Osteoblast (primary cell): ENCODE measurements at regions not wholly inside any gene's neighbourhood (a gene's known extent, or its start where the extent isn't known, plus 50 kb on each side); places are given as distances from the start of the nearest gene placed in this dataset.

Source experiments
- DNase-seq: peaks from one replicate; pipeline ENCODE4 v3.0.0; 2011; ENCODE audit warnings: low spot score, mixed read lengths; ENCODE audit not compliant: insufficient read length; ENCODE audit errors: missing footprints
- H2AFZ ChIP-seq: 2 replicates; pipeline ENCODE4 v1.6.0; 2011; ENCODE audit warnings: mild to moderate bottlenecking, low read length
- H3K27ac ChIP-seq: 2 replicates; pipeline ENCODE4 v1.5.1; 2011; ENCODE audit warnings: mild to moderate bottlenecking, low read depth, low read length, moderate library complexity
- H3K27me3 ChIP-seq: 2 replicates; pipeline ENCODE4 v1.6.0; 2012; ENCODE audit warnings: mild to moderate bottlenecking, control low read depth, inconsistent platforms, low read length, moderate library complexity; ENCODE audit not compliant: insufficient read depth
- H3K36me3 ChIP-seq: 2 replicates; pipeline ENCODE4 v1.5.1; 2011; ENCODE audit warnings: mild to moderate bottlenecking, low read length, control low read depth, moderate library complexity; ENCODE audit not compliant: insufficient read depth
- H3K4me1 ChIP-seq: 2 replicates; pipeline ENCODE4 v1.5.1; 2011; ENCODE audit warnings: mild to moderate bottlenecking, low read length, control low read depth, moderate library complexity; ENCODE audit not compliant: insufficient read depth
- H3K4me2 ChIP-seq: 2 replicates; pipeline ENCODE4 v1.6.0; 2011; ENCODE audit warnings: mild to moderate bottlenecking, low read length; ENCODE audit not compliant: insufficient read depth
- H3K4me3 ChIP-seq: fragments of 200-600 bp; sonication (generic); 3 replicates; pipeline ENCODE4 v1.5.1; 2012; ENCODE audit warnings: mild to moderate bottlenecking, low read length, inconsistent platforms; ENCODE audit not compliant: insufficient read depth
- H3K79me2 ChIP-seq: 2 replicates; pipeline ENCODE4 v1.6.0; 2012; ENCODE audit warnings: mild to moderate bottlenecking, low read length, control low read depth, inconsistent platforms; ENCODE audit not compliant: insufficient read depth
- H3K9me3 ChIP-seq: 2 replicates; pipeline ENCODE4 v1.5.1; 2011; ENCODE audit warnings: low read depth, low read length, control low read depth
- H4K20me1 ChIP-seq: 2 replicates; pipeline ENCODE4 v1.6.0; 2012; ENCODE audit warnings: mild to moderate bottlenecking, low read length, control low read depth; ENCODE audit not compliant: insufficient read depth
- CTCF ChIP-seq: IDR thresholded peaks from 2 replicates; pipeline ENCODE4 v1.5.1; 2011; ENCODE audit warnings: mild to moderate bottlenecking, low read depth, low read length, moderate library complexity; ENCODE audit errors: extremely low read depth

GRCh38 chr7:70886547-70886946, 245.4 kb upstream of the GALNT17 start:
- H2AFZ ChIP-seq: no peak overlapping the region
- no peak overlapping the region for H3K27ac ChIP-seq
- H3K4me2 ChIP-seq: no peak overlapping the region
- H3K27me3 ChIP-seq: no peaks in the 10 kb centered on the region
- H3K79me2 ChIP-seq: no peaks in the 10 kb centered on the region
- H3K4me1 ChIP-seq: no peaks in the 10 kb centered on the region
- no peaks in the 10 kb centered on the region for H3K36me3 ChIP-seq
- H4K20me1 ChIP-seq: no peaks in the 10 kb centered on the region
- no peak overlapping the region for H3K4me3 ChIP-seq
- H3K9me3 ChIP-seq: no peaks in the 10 kb centered on the region
- no peak for DNase-seq
- no peak for TF ChIP-seq CTCF

GRCh38 chr7:70887186-70887585, 244.8 kb upstream of the GALNT17 start:
- no peak overlapping the region for H3K4me2 ChIP-seq
- H3K4me3 ChIP-seq: no peak overlapping the region

GRCh38 chr7:70890147-70890969, 241.6 kb upstream of the GALNT17 start:
- H3K9me3 ChIP-seq: no peaks in the 10 kb centered on the region
- H3K27me3 ChIP-seq: no peaks in the 10 kb centered on the region
- H2AFZ ChIP-seq: no peak overlapping the region
- no peaks in the 10 kb centered on the region for H3K79me2 ChIP-seq
- DNase-seq: no peak
- no peaks in the 10 kb centered on the region for H3K4me1 ChIP-seq
- no peaks in the 10 kb centered on the region for H4K20me1 ChIP-seq
- H3K4me3 ChIP-seq: no peak overlapping the region
- no peak for TF ChIP-seq CTCF
- H3K36me3 ChIP-seq: no peaks in the 10 kb centered on the region
- H3K27ac ChIP-seq: no peak overlapping the region
- H3K4me2 ChIP-seq: no peak overlapping the region

More at GRCh38 chr7:70887186-70887585, 244.8 kb upstream of the GALNT17 start:
- no peaks in the 10 kb centered on the region for H3K36me3 ChIP-seq
- no peaks in the 10 kb centered on the region for H3K27me3 ChIP-seq
- H2AFZ ChIP-seq: no peak overlapping the region
- H4K20me1 ChIP-seq: no peaks in the 10 kb centered on the region
- H3K4me1 ChIP-seq: no peaks in the 10 kb centered on the region
- no peaks in the 10 kb centered on the region for H3K79me2 ChIP-seq
- no peak overlapping the region for H3K27ac ChIP-seq
- no peak for TF ChIP-seq CTCF
- no peak for DNase-seq
- no peaks in the 10 kb centered on the region for H3K9me3 ChIP-seq

- DNase-seq: no peak
These were observed 238.5 kb upstream of the GALNT17 start for GRCh38 chr7:70893422-70893821.

More at GRCh38 chr7:70893422-70893821, 238.5 kb upstream of the GALNT17 start:
- Histone ChIP-seq H3K27me3 (no peaks in the 10 kb centered on the region), H4K20me1 (no peaks in the 10 kb centered on the region), H3K9me3 (no peaks in the 10 kb centered on the region), H3K79me2 (no peaks in the 10 kb centered on the region), H3K27ac (no peak overlapping the region), H3K36me3 (no peaks in the 10 kb centered on the region), H3K4me3 (no peak overlapping the region), H2AFZ (no peak overlapping the region), H3K4me2 (no peak overlapping the region), H3K4me1 (no peaks in the 10 kb centered on the region)
- no peak for TF ChIP-seq CTCF
